ENCODE measurements at regions not wholly inside any gene's neighbourhood (a gene's known extent, or its start where the extent isn't known, plus 50 kb on each side); places are given as distances from the start of the nearest gene placed in this dataset.

GRCh38 chr3:170701696-170702678 is 116.1 kb upstream of the SLC7A14 start:
- Histone ChIP-seq H3K9me3 (no peaks in the 10 kb centered on the region), H3K36me3 (ENCODE audit: low read depth) (no peaks in the 10 kb centered on the region), H3K4me1 (ENCODE audit: low read depth) (no peaks in the 10 kb centered on the region), H3K4me3 (no peak overlapping the region)
- DNase-seq (no peak), ATAC-seq (no peak)
- TF ChIP-seq CTCF (IDR thresholded peaks at IDR 0.05), result no peak
- intact Hi-C loops (cut with DNase I, micrococcal nuclease), result no loop called here

GRCh38 chr3:170700054-170700404 is 114.2 kb upstream of the SLC7A14 start:
- Histone ChIP-seq H3K4me1 (ENCODE audit: low read depth) (no peaks in the 10 kb centered on the region), H3K9me3 (no peaks in the 10 kb centered on the region), H3K36me3 (ENCODE audit: low read depth) (no peaks in the 10 kb centered on the region), H3K4me3 (no peak overlapping the region)
- DNase-seq (no peak), ATAC-seq (no peak)
- intact Hi-C loops (cut with DNase I, micrococcal nuclease), result no loop called here
- TF ChIP-seq CTCF (IDR thresholded peaks at IDR 0.05), result no peak

GRCh38 chr3:170699158-170700053 is 113.5 kb upstream of the SLC7A14 start:
- ATAC-seq (no peak), DNase-seq (peak in 1 of 3 donors; percentile 6)
- Histone ChIP-seq H3K4me3 (no peak overlapping the region), H3K4me1 (ENCODE audit: low read depth) (no peaks in the 10 kb centered on the region), H3K9me3 (no peaks in the 10 kb centered on the region), H3K36me3 (ENCODE audit: low read depth) (no peaks in the 10 kb centered on the region)
- TF ChIP-seq CTCF (IDR thresholded peaks at IDR 0.05), result no peak
- intact Hi-C loops (cut with DNase I, micrococcal nuclease), result no loop called here

GRCh38 chr3:170697908-170698307 is 112.0 kb upstream of the SLC7A14 start:
- Histone ChIP-seq H3K36me3 (ENCODE audit: low read depth) (no peaks in the 10 kb centered on the region), H3K4me3 (no peak overlapping the region), H3K4me1 (ENCODE audit: low read depth) (no peaks in the 10 kb centered on the region), H3K9me3 (no peaks in the 10 kb centered on the region)
- intact Hi-C loops (cut with DNase I, micrococcal nuclease), result no loop called here
- no peak for ATAC-seq
- no peak for TF ChIP-seq CTCF (IDR thresholded peaks at IDR 0.05)
- no peak for DNase-seq

- no peaks in the 10 kb centered on the region for H3K36me3 ChIP-seq (ENCODE audit: low read depth)
- no peak for ATAC-seq
- no peak for DNase-seq
- no peak for TF ChIP-seq CTCF (IDR thresholded peaks at IDR 0.05)
- no peaks in the 10 kb centered on the region for H3K9me3 ChIP-seq
- no peaks in the 10 kb centered on the region for H3K4me1 ChIP-seq (ENCODE audit: low read depth)
- H3K4me3 ChIP-seq, result no peak overlapping the region
- intact Hi-C loops (cut with DNase I, micrococcal nuclease), result no loop called here
Measured at GRCh38 chr3:170697131-170697530, 111.3 kb upstream of the SLC7A14 start.
